HEK293T (cell line): ENCODE measurements at regions not wholly inside any gene's neighbourhood (a gene's known extent, or its start where the extent isn't known, plus 50 kb on each side); places are given as distances from the start of the nearest gene placed in this dataset.

ENCODE experiments used
- CTCF ChIA-PET: fragments of 350-600 bp; formaldehyde crosslinking; extraction: SDS; loops from one replicate; lab custom pipeline; 2021; ENCODE audit warnings: antibody characterized with exemption, inconsistent platforms; lab: Yijun Ruan, JAX
- POLR2A ChIA-PET: fragments of 350-600 bp; formaldehyde crosslinking; extraction: SDS; loops from one replicate; lab custom pipeline; 2020; ENCODE audit warnings: antibody characterized with exemption, inconsistent platforms; lab: Yijun Ruan, JAX
- DNase-seq: peaks from one replicate; pipeline ENCODE4 v3.0.0; 2012; ENCODE audit warnings: mixed read lengths; ENCODE audit errors: extremely low spot score
- ARNT ChIP-seq: fragments of 450-650 bp; IDR thresholded peaks from 2 replicates; pipeline ENCODE4 v1.6.1; 2017; ENCODE audit warnings: mild to moderate bottlenecking
- BHLHE40 ChIP-seq: fragments of 450-650 bp; IDR thresholded peaks from 2 replicates; pipeline ENCODE4 v1.6.1; 2016; ENCODE audit warnings: mild to moderate bottlenecking, moderate library complexity, borderline replicate concordance
- CTBP1 ChIP-seq: fragments of 450-650 bp; IDR thresholded peaks from 2 replicates; pipeline ENCODE4 v1.6.1; 2016; ENCODE audit warnings: borderline replicate concordance
- ELF4 ChIP-seq: fragments of 450-650 bp; IDR thresholded peaks from 2 replicates; pipeline ENCODE4 v1.6.1; 2017; ENCODE audit warnings: antibody characterized with exemption
- FOXA1 ChIP-seq: fragments of 450-650 bp; IDR thresholded peaks from 2 replicates; pipeline ENCODE4 v1.6.1; 2016; ENCODE audit warnings: mild to moderate bottlenecking
- FOXK2 ChIP-seq: fragments of 450-650 bp; IDR thresholded peaks from 2 replicates; pipeline ENCODE4 v1.6.1; 2016; ENCODE audit warnings: mild to moderate bottlenecking
- FOXM1 ChIP-seq: fragments of 450-650 bp; IDR thresholded peaks from 2 replicates; pipeline ENCODE4 v1.6.1; 2017; ENCODE audit warnings: mild to moderate bottlenecking, borderline replicate concordance
- HDGF ChIP-seq: fragments of 450-650 bp; IDR thresholded peaks from 2 replicates; pipeline ENCODE4 v1.6.1; 2017; ENCODE audit warnings: antibody characterized with exemption, borderline replicate concordance
- L3MBTL2 ChIP-seq: fragments of 450-650 bp; conservative IDR thresholded peaks from 2 replicates; pipeline ENCODE4 v1.6.1; 2016; ENCODE audit warnings: mild to moderate bottlenecking
- LEF1 ChIP-seq: fragments of 450-650 bp; IDR thresholded peaks from 2 replicates; pipeline ENCODE4 v1.6.1; 2017; ENCODE audit warnings: mild to moderate bottlenecking, borderline replicate concordance
- NFRKB ChIP-seq: fragments of 450-650 bp; IDR thresholded peaks from 2 replicates; pipeline ENCODE4 v1.6.1; 2016; ENCODE audit warnings: mild to moderate bottlenecking, moderate library complexity
- SP1 ChIP-seq: fragments of 450-650 bp; IDR thresholded peaks from 2 replicates; pipeline ENCODE4 v1.6.1; 2017
- SUZ12 ChIP-seq: fragments of 450-650 bp; IDR thresholded peaks from 2 replicates; pipeline ENCODE4 v1.6.1; 2016; ENCODE audit warnings: mild to moderate bottlenecking
- TARDBP ChIP-seq: fragments of 450-650 bp; IDR thresholded peaks from 2 replicates; pipeline ENCODE4 v1.6.1; 2016
- ZNF384 ChIP-seq: fragments of 450-650 bp; IDR thresholded peaks from 2 replicates; pipeline ENCODE4 v1.6.1; 2016
- TF ChIP-seq, protein P1 (sequence below): fragments of 450-650 bp; IDR thresholded peaks from 2 replicates; pipeline ENCODE4 v1.6.1; 2016

DNA sequence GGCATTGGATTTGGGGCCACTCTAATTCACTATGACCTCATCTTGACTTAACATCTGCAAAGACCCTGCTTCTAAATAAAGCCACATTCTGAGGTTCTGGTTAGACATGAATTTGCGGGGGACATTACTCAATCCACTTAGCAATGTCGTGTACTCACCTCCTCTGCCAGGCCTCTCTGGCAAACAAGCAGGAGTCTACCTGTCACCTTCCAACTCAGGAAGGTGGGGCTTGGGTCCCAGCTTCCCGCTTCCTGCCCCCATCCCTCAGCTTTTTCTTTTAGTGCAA lies 177.8 kb downstream of the PSMG1 start:
- CTCF ChIA-PET, result no interaction called here
- POLR2A ChIA-PET, result no interaction called here
- TF ChIP-seq CTBP1 (no peak), FOXK2 (no peak), NFRKB (no peak), HDGF (no peak), LEF1 (no peak), ZNF384 (no peak)
- TF ChIP-seq, protein P1, sequence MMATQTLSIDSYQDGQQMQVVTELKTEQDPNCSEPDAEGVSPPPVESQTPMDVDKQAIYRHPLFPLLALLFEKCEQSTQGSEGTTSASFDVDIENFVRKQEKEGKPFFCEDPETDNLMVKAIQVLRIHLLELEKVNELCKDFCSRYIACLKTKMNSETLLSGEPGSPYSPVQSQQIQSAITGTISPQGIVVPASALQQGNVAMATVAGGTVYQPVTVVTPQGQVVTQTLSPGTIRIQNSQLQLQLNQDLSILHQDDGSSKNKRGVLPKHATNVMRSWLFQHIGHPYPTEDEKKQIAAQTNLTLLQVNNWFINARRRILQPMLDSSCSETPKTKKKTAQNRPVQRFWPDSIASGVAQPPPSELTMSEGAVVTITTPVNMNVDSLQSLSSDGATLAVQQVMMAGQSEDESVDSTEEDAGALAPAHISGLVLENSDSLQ, result no peak
- no peak for DNase-seq

DNA sequence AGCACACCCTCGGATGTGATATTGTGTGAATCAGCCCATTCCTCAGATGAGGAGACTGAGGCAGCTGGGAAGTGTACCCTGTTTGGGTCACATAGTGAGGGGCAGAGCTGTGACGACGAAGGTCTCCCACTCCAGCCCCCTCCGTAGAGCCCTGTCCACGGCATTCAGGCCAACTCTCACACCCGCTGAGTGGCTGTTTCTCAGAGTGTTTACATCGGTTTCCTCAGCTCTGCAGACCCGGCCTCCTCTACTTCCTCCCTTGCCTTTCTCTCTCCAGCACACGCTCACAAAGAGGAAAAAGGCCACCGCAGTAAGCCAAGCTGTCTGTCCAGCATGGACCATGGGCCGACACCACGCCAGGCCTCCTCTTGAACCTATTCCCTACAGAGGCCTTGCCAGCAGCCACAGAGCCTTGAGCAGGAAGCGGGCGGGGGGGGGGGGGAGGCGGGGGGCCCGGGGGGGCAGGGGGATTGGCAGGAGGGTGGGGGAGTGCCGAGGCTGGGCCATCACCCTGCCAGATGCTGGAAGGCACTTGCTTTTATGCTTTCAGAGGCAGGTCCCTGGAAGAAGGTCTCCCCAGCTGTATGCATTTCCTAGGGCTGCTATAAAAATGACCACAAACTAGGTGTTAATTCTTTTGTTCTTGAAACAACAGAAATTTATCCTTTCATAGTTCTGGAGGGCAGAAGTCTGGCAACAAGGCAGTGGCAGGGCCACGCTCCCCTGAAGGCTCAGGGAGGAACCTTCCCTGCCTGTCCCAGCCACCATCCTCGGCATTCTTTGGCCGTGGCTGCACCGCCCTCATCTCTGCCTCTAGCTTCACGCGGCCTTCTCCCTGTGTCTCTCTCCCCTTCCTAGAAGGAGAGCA lies 178.4 kb downstream of the PSMG1 start:
- no peak for DNase-seq
- CTCF ChIA-PET, result no interaction called here
- POLR2A ChIA-PET, result no interaction called here
- TF ChIP-seq ARNT, result no peak
- TF ChIP-seq SP1, result no peak
- no peak for TF ChIP-seq FOXA1
- no peak for TF ChIP-seq BHLHE40
- no peak for TF ChIP-seq HDGF
- no peak for TF ChIP-seq ELF4
- no peak for TF ChIP-seq L3MBTL2
- no peak for TF ChIP-seq CTBP1
- TF ChIP-seq LEF1, result no peak
- no peak for TF ChIP-seq FOXK2
- TF ChIP-seq, protein P1, result no peak
- no peak for TF ChIP-seq ZNF384

DNA sequence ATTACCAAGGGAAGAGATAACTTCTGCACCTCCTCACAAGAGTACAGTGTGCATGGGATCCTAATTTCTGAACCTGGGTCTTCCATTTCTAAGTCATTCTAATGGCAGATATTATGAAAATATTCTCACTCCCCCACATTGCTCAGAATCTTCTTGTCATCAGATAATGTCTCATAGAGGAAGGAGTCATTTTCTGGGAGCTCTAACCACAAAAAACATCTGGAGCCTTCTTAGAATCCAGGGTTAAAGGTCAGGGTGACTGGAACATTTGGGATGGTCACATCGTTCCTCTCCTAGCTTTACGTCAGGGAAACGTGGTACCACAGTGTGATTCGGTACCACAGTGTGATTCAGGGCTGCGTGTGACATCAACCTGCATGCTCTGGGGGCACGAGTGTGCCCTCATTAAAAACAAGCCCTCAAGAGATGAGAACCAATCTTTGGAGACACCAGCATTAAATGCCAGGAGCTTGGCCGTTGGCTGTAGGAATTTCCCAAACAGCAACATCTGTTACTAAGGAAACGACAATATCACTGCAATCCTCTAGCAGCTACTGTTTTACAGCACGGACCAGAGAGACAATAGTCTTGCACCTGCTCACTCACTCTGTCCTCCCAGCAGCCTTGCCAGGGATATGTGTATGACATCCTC lies 179.1 kb downstream of the PSMG1 start:
- ChIA-PET CTCF (no interaction called here), POLR2A (no interaction called here)
- no peak for TF ChIP-seq SUZ12
- no peak for TF ChIP-seq CTBP1
- no peak for TF ChIP-seq TARDBP
- TF ChIP-seq ZNF384, result no peak
- TF ChIP-seq ELF4, result no peak
- no peak for TF ChIP-seq FOXM1
- TF ChIP-seq BHLHE40, result no peak
- TF ChIP-seq L3MBTL2, result no peak
- TF ChIP-seq ARNT, result no peak
- no peak for TF ChIP-seq FOXA1
- TF ChIP-seq HDGF, result no peak
- no peak for TF ChIP-seq FOXK2
- TF ChIP-seq SP1, result no peak
- TF ChIP-seq, protein P1, result no peak
- TF ChIP-seq NFRKB, result no peak
- no peak for TF ChIP-seq LEF1
- DNase-seq, result no peak

DNA sequence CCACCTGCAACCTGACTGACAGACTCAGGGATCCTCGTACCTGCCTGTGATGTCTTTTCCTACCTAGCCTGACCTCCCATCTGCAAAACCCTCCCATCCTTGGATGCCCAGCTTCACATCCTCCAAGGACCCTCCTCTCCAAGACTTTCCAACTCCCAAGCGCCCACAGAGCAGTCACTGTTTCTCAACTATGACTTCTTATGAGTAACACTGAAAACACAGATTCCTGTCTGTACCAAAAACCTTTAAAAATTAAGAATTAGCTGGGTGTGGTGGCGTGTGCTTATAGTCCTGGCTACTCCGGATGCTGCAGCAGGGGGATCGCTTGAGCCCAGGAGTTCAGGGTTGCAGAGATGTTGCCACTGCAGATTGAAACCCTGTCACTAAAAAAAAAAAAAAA lies 181.9 kb downstream of the PSMG1 start:
- TF ChIP-seq LEF1, result no peak
- TF ChIP-seq NFRKB, result no peak
- TF ChIP-seq, protein P1, result no peak
- TF ChIP-seq ELF4, result no peak
- no peak for TF ChIP-seq FOXA1
- no peak for TF ChIP-seq FOXK2
- no peak for TF ChIP-seq SUZ12
- no peak for TF ChIP-seq FOXM1
- no peak for TF ChIP-seq ARNT
- no peak for TF ChIP-seq SP1
- TF ChIP-seq L3MBTL2, result no peak
- TF ChIP-seq CTBP1, result no peak
- ChIA-PET CTCF (no interaction called here), POLR2A (no interaction called here)
- DNase-seq, result no peak

DNA sequence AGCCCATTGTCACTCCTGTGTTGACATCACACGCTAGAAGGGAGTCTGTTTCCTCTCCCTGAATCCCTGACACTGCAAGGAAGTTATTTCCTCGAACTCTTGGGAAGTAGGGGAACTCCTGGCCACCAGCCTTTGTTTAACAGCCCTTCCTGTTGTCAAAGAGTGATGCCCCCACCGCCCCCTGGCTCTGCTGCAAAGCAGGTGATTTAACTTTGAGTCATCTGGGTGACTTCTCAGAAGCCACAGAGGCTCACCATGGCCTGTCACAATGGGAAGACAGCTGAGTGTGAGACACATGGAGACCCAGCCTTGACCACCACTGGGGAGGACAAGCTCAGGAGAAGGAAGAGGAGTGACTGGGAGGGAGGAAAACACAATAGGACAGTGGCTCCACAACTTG lies 182.8 kb downstream of the PSMG1 start:
- POLR2A ChIA-PET, result no interaction called here
- CTCF ChIA-PET, result no interaction called here

More for the DNA sequence above, 182.8 kb downstream of the PSMG1 start:
- no peak for DNase-seq
- TF ChIP-seq TARDBP (no peak), FOXK2 (no peak), ZNF384 (no peak), FOXM1 (no peak), ARNT (no peak), BHLHE40 (no peak), SP1 (no peak), CTBP1 (no peak), HDGF (no peak), ELF4 (no peak), NFRKB (no peak), LEF1 (no peak), SUZ12 (no peak), FOXA1 (no peak)
- TF ChIP-seq, protein P1, result no peak
